ENCODE measurements at regions not wholly inside any gene's neighbourhood (a gene's known extent, or its start where the extent isn't known, plus 50 kb on each side); places are given as distances from the start of the nearest gene placed in this dataset.

DNA sequence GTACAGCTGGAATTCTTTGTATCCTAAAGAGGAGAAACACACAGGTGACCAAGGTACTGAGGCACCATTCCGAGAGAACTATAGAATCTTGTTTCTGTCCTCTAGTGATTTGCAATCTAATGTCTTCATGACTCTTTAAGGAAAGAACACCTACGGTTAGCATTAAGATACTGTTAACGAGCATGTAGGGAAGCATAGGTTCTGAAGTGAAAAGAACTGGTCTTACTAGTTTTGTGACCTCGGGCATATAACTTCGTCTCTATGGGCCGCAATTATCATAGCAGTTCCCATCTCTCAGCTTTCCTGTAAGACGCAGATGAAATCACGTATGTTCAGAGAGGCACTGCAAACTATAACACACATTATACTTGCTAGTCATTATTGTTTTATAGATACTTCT, 193.0 kb upstream of the NBEA start:
- Histone ChIP-seq H3K36me3 (ENCODE audit: control insufficient read depth in 2 of 2, extremely low read depth in 1 of 2, insufficient read depth in 2 of 2, low read length in 2 of 2) (no peaks in the 10 kb centered on the region), H3K9me1 (replicated peaks; ENCODE audit: control insufficient read depth, extremely low read depth, insufficient read depth, low read length) (no peaks in the 10 kb centered on the region), H2AFZ (ENCODE audit: low read depth, low read length) (no peak overlapping the region), H3K79me2 (ENCODE audit: control insufficient read depth, insufficient read depth, low read length) (no peaks in the 10 kb centered on the region), H3K4me1 (ENCODE audit: control insufficient read depth, extremely low read depth, insufficient read depth, low read length) (peaks cover 5% of the 10 kb centered on the region), H3K9me3 (replicated peaks; ENCODE audit: control insufficient read depth, insufficient read depth, low read length) (no peaks in the 10 kb centered on the region), H3K27ac (ENCODE audit: insufficient read depth, low read depth, low read length) (no peak overlapping the region), H4K20me1 (replicated peaks; ENCODE audit: control insufficient read depth, extremely low read depth, insufficient read depth, low read length) (no peaks in the 10 kb centered on the region), H3K27me3 (ENCODE audit: control insufficient read depth in 2 of 2, insufficient read depth in 2 of 2, low read length in 2 of 2) (peaks cover 0 to 3% of the 10 kb centered on the region in 2 experiments), H3K9ac (replicated peaks; ENCODE audit: extremely low read depth, insufficient read depth, low read length) (no peak overlapping the region), H3K4me3 (replicated peaks in 1 of 3; ENCODE audit: insufficient read depth in 1 of 3, low read depth in 1 of 3, low read length in 3 of 3) (no peak overlapping the region), H3K4me2 (ENCODE audit: insufficient read depth, low read length) (no peak overlapping the region)
- POLR2A ChIA-PET = no interaction called here
- no peak for TF ChIP-seq GATA2 (IDR thresholded peaks at IDR 0.05; ENCODE audit: insufficient read depth, insufficient read length, low read depth, low read length)
- no peak for TF ChIP-seq POLR2A (IDR thresholded peaks at IDR 0.05; ENCODE audit: low read depth, low read length)
- TF ChIP-seq MAX (IDR thresholded peaks at IDR 0.05; ENCODE audit: insufficient read depth, insufficient read length) = no peak
- TF ChIP-seq CTCF (IDR thresholded peaks at IDR 0.05; ENCODE audit: extremely low read depth in 1 of 2, insufficient read depth in 1 of 2, low read depth in 1 of 2, low read length in 2 of 2) = no peak
- no peak for TF ChIP-seq JUN (IDR thresholded peaks at IDR 0.05; ENCODE audit: borderline replicate concordance, insufficient read depth, insufficient read length, low read depth)
- CTCF ChIA-PET = interaction anchor here (1.0 kb wide), 1 partner anchor 10 kb away, joined by 3 read pairs; no protein-coding TSS in a partner anchor
- dilution Hi-C loops (cut with MboI; ENCODE audit: extremely low pct_ligation_motif_present, low sequenced_read_pairs) = no loop called here
- FAIRE-seq (no peak), DNase-seq (ENCODE audit: low read depth, low spot score) (no peak)
- BruUV-seq (replicated peaks) = no TSS peak
- intact Hi-C loops (cut with micrococcal nuclease) = no loop called here
